NCI-H2227 (cell line): ENCODE measurements at regions not wholly inside any gene's neighbourhood (a gene's known extent, or its start where the extent isn't known, plus 50 kb on each side); places are given as distances from the start of the nearest gene placed in this dataset.

Experiments used
- DNase-seq: peaks from one replicate; lab custom pipeline; 2025; ENCODE audit not compliant: unreplicated experiment; lab: John Stamatoyannopoulos, UW

DNA sequence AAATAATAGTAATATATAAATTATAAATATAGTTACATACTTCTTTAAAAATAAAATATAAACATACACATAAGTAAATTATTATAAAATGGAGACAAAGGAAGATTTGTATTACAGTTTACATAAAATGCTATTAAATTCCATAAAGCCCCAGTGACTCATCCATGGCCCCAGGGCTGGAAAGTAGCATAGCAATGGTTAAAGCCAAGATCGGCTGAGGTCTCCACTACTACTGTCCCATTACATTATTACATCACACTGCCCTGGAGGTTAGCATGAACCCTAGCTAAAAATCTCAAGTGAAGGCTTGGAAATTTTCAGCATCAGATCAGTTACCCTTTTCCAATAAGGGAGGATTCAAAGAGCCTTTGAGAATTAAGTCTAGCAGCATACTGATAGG is 936.2 kb downstream of the DSC3 start:
- no peak for DNase-seq

DNA sequence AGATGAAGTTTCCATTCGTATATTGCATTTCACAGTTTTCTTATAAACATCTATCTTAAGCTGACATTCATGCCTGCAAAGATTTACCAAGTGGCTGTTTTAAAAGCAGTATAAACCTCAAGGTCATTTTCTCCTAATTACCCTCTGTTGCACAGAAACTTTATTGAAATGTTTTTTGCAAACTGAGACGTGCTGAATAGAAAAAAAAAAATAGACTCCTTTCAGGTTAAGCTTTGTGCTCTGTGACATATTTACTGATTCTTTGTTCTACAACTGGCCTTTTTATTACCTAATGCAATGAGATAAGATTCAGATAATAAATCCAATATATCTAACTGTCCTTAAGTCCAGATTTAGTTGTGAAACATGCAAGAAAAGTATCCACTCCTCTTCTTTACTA is 938.7 kb downstream of the DSC3 start:
- DNase-seq = no peak

GRCh38 chr18:30096796-30097195 is 945.7 kb downstream of the DSC3 start:
- no peak for DNase-seq

- no peak for DNase-seq
These were observed 948.0 kb downstream of the DSC3 start for GRCh38 chr18:30094556-30094955.

DNA sequence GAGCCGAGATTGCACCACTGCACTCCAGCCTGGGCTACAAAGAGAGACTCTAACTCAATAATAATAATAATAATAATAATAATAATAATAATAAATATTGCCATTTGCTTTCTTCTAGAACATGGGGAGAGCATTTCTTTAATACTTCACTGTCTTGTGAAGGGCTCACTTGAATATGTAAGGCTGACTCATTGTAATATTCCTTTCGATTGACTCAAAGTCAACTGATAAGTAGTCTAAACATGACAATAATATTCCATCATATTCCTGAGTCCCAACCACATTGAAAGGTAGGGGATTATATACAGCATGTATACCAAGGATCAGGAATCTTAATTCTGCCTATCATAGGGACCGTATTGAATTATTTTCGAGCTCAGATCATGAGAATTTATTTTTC is 949.2 kb downstream of the DSC3 start:
- no peak for DNase-seq

DNA sequence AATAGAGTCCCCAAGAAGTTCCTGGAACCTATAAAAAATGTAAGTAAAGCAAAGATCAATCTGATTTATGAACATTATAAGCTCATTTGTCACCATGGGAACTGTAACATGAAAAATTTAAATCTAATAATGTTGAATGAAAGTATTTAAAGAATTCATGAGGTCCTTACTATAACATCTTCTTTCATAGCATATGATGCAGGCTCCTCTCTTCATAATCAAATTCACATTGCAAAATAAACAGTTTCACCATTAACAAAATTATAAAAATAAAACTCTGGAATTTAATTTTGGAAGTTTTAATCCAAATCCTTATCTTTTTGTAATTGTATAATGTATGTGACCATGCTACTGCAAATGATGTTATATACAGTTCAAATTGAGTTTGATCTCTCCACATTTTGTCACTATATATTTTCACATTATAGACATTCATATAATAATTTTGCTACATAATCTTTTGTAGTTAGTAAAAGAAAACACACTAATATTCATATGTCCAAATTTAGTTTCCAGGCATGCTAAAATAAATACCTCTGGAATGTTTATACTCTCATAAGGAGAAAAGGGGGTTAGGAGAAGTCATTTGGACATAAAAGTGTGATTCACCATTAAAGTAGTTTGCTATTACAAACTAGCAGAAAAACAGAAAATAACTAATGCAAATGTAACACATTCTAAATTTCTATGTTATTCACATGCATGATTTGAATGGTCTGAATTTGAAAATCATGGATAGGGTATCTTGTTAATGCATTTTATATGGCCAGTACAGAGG is 954.1 kb downstream of the DSC3 start:
- no peak for DNase-seq

GRCh38 chr18:30086351-30086750 is 956.2 kb downstream of the DSC3 start:
- DNase-seq = no peak

DNA sequence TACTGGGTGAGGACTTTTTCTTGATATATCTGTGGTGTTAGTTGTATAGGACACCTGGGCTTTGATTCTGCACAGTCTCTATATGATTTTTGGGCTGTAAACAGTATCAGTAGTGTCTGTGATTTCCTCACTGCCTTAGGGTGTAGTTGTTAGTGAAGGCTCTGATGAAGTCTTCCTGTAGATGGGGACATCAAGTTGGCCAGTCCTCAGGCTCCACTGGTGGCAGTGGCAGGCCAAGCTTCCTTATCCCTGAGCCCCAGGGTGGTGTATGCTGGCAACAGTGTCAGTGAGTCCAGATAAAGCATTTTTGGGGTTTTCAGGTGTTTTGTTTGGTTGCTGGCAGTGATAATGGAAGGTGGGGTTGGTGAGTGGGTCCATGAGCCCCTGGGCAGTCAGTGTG is 961.4 kb downstream of the DSC3 start:
- no peak for DNase-seq

- DNase-seq = no peak
These were observed 969.7 kb downstream of the DSC3 start for GRCh38 chr18:30072609-30073385.

GRCh38 chr18:30066288-30066687 is 976.3 kb downstream of the DSC3 start:
- no peak for DNase-seq

GRCh38 chr18:30057398-30057797 is 985.1 kb downstream of the DSC3 start:
- no peak for DNase-seq

GRCh38 chr18:30056528-30056927 is 986.0 kb downstream of the DSC3 start:
- no peak for DNase-seq

GRCh38 chr18:30044496-30044895 is 998.0 kb downstream of the DSC3 start:
- no peak for DNase-seq

DNA sequence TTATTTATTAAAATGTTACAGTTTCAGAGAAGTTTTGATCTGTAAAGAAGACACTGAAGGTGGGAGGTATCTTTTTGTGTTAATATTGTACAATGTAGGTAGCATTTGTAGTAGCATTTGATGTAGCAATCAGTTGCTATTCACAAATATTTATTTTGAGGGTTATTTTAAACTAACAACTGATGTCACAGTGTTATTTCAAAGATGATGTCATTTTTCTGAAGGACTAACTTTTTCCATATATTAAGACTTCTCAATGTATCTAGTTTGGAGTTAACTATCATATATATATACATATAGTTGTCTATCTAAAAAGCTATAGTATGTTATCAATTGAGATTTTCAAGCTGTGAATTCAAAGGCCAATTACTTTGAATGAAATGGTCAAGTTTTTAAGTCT is 1003.3 kb downstream of the DSC3 start:
- no peak for DNase-seq

GRCh38 chr18:30034818-30035217 is 1007.7 kb downstream of the DSC3 start:
- DNase-seq = no peak

DNA sequence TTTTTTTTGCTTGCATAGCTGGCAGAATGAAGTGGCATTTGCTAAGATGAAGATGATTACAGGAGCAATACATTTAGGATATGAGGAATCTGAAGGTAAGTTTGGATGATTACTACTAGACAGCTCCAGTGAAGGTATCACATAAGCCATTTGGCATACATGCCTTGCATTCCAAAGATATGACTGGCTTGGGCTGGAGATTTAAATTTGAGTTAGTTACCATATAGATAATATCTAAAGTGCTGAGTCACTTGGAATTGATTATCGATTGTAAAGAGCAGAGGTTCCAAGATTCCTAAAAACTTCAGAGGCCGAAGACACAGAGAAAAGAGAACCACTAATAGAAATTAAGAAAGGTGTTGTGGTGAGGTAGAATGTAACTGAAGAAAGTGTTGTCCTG is 1026.4 kb downstream of the DSC3 start:
- DNase-seq = no peak

DNA sequence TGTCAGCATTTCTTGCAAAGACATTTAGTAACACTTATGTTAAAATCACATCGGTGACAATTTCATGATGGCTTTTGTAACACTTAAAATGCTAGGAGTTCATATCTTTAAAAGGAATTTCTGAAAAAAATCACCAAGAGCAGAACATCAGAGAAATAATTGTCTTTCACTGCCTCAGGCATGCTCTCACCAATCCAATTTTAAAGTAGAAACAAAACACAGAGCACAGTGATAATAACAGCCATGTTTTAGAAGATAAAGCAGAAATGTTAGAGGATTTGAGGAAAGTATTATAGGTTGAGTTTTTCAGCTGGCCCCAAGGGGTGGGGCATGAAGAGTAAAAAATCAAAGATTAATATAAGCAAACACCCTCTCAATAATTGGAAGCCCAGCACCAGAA is 1037.6 kb downstream of the DSC3 start:
- DNase-seq = no peak

GRCh38 chr18:29982218-29982617 is 1060.3 kb downstream of the DSC3 start:
- DNase-seq = no peak

GRCh38 chr18:29979881-29980280 is 1062.7 kb downstream of the DSC3 start:
- DNase-seq = no peak

GRCh38 chr18:29969876-29970275 is 1072.7 kb downstream of the DSC3 start:
- DNase-seq = no peak

DNA sequence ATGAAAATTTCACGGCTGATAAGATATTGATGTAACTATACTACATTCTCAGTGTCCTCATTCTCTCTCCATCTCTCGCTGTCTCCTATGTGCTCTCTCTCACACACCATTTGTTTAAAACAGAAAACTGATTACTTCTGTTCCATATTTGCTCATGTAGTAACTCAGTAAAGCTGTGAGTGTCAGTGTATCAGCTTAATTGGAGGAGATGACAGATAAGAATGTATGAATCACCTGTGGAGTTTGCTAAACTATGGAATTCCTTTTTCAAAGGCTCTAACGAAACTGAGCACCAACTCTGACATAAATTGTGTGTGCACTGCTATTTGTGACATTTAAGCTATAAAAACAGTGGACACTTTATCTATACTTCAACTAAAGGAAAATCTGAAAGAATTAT is 1080.0 kb downstream of the DSC3 start:
- DNase-seq = no peak

DNA sequence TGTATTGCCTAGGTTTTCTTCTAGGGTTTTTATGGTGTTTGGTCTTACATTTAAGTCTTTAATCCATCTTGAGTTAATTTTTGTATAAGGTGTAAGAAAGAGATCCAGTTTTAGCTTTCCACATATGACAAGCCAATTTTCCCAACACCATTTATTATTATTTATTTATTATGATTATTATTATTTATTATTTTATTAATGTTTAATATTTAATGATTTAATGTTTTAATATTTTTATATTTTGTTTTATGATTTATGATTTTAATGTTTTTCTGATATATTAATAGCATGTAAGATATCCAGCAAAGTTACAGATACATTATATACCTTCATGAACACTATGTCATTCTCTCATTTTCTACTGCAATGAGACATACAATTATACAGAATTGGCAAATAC is 1082.0 kb downstream of the DSC3 start:
- no peak for DNase-seq

DNA sequence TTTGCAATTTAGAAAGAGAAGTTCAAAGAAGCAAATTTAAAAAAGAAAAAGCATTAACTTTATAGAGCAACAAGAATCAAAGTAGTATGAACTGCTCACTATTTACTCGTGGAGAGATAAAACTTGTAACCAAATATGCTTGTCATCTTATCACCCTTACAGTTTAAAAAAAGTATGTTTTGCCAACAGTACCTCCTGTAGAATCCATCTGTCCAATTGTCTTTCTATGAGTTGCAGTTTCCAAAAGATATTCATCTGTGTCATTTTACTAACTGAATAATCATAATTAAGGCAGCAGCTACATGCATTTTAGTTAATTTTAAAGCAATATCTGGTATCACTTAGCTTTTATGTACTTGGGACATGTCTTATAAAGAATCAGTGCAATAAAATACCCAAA is 1112.3 kb downstream of the DSC3 start:
- DNase-seq = no peak
